Fibroblast of peridontal ligament (primary cell): ENCODE measurements at regions not wholly inside any gene's neighbourhood (a gene's known extent, or its start where the extent isn't known, plus 50 kb on each side); places are given as distances from the start of the nearest gene placed in this dataset.
A peak's percentile ranks its signal among the peaks of the same experiment; 100 is the strongest.

Source experiments
- DNase-seq: peaks from one replicate; pipeline ENCODE4 v3.0.0-alpha.2; 2010; ENCODE audit errors: extremely low read depth

GRCh38 chr16:86664522-86665318 is 86.4 kb downstream of the FOXL1 start:
- peak; percentile 69 for DNase-seq

GRCh38 chr16:86665319-86665675 is 86.9 kb downstream of the FOXL1 start:
- peak; percentile 69 for DNase-seq

GRCh38 chr16:86665929-86666328 is 87.6 kb downstream of the FOXL1 start:
- no peak for DNase-seq

GRCh38 chr16:86667035-86667434 is 88.7 kb downstream of the FOXL1 start:
- peak; percentile 91 for DNase-seq

- peak; percentile 68 for DNase-seq
These were observed 90.0 kb downstream of the FOXL1 start for GRCh38 chr16:86668136-86668910.

- no peak for DNase-seq
These were observed 91.0 kb downstream of the FOXL1 start for GRCh38 chr16:86669285-86669805.

GRCh38 chr16:86669937-86670749 is 91.8 kb downstream of the FOXL1 start:
- DNase-seq: no peak

- no peak for DNase-seq
These were observed 92.4 kb downstream of the FOXL1 start for GRCh38 chr16:86670750-86671234.

- peak; percentile 51 for DNase-seq
These were observed 93.3 kb downstream of the FOXL1 start for GRCh38 chr16:86671486-86672178.

GRCh38 chr16:86672179-86672863 is 94.0 kb downstream of the FOXL1 start:
- no peak for DNase-seq

GRCh38 chr16:86673090-86673955 is 95.0 kb downstream of the FOXL1 start:
- no peak for DNase-seq

GRCh38 chr16:86673956-86674453 is 95.7 kb downstream of the FOXL1 start:
- no peak for DNase-seq

- DNase-seq: peak; percentile 71
These were observed 97.9 kb downstream of the FOXL1 start for GRCh38 chr16:86676254-86676670.

GRCh38 chr16:86679490-86679889 is 101.1 kb downstream of the FOXL1 start:
- no peak for DNase-seq

GRCh38 chr16:86680162-86680561 is 101.8 kb downstream of the FOXL1 start:
- peak; percentile 80 for DNase-seq

- DNase-seq: no peak
These were observed 102.3 kb downstream of the FOXL1 start for GRCh38 chr16:86680661-86681030.

GRCh38 chr16:86681031-86681756 is 102.8 kb downstream of the FOXL1 start:
- peak; percentile 59 for DNase-seq

- DNase-seq: no peak
These were observed 103.4 kb downstream of the FOXL1 start for GRCh38 chr16:86681757-86682106.
